SK-N-SH treated with all-trans-retinoic acid at 6 μM for 48 hours (cell line): ENCODE measurements at regions not wholly inside any gene's neighbourhood (a gene's known extent, or its start where the extent isn't known, plus 50 kb on each side); places are given as distances from the start of the nearest gene placed in this dataset.

Experiments
- CSDC2 ChIP-seq: fragments of 250-450 bp; sonication (Bioruptor Pico); IDR thresholded peaks from 2 replicates; pipeline ENCODE4 v1.5.0; 2020; ENCODE audit warnings: mild to moderate bottlenecking, moderate library complexity
- GLIS3 ChIP-seq: fragments of 250-450 bp; sonication (Bioruptor Pico); IDR thresholded peaks from 2 replicates; pipeline ENCODE4 v1.5.0; 2020; ENCODE audit warnings: mild to moderate bottlenecking, moderate library complexity
- ISL1 ChIP-seq: fragments of 250-450 bp; sonication (Bioruptor Pico); IDR thresholded peaks from 2 replicates; pipeline ENCODE4 v2.1.2; 2022; ENCODE audit warnings: mild to moderate bottlenecking, moderate library complexity
- PPARA ChIP-seq: fragments of 250-450 bp; sonication (Bioruptor Pico); IDR thresholded peaks from 2 replicates; pipeline ENCODE4 v1.5.0; 2020; ENCODE audit warnings: mild to moderate bottlenecking, borderline replicate concordance
- TCF4 ChIP-seq: fragments of 250-450 bp; sonication (Bioruptor Pico); IDR thresholded peaks from 2 replicates; pipeline ENCODE4 v1.8.0; 2021; ENCODE audit warnings: mild to moderate bottlenecking, moderate library complexity, borderline replicate concordance
- TOX ChIP-seq: fragments of 250-450 bp; sonication (Bioruptor Pico); IDR thresholded peaks from 2 replicates; pipeline ENCODE4 v1.8.0; 2021; ENCODE audit warnings: mild to moderate bottlenecking, moderate library complexity, borderline replicate concordance
- ZC3H10 ChIP-seq: fragments of 250-450 bp; sonication (Bioruptor Pico); IDR thresholded peaks from 2 replicates; pipeline ENCODE4 v1.5.1; 2021; ENCODE audit warnings: mild to moderate bottlenecking, moderate library complexity
- ZNF8 ChIP-seq: fragments of 450-650 bp; formaldehyde crosslinking; IDR thresholded peaks from 2 replicates; pipeline ENCODE4 v1.5.0; 2020; ENCODE audit warnings: mild to moderate bottlenecking, moderate library complexity
- TF ChIP-seq, protein P1 (sequence below): fragments of 250-450 bp; sonication (Bioruptor Pico); IDR thresholded peaks from 2 replicates; pipeline ENCODE4 v1.5.1; 2021; ENCODE audit warnings: mild to moderate bottlenecking, moderate library complexity
- TF ChIP-seq, protein P2 (sequence below): fragments of 250-450 bp; sonication (Bioruptor Pico); IDR thresholded peaks from 2 replicates; pipeline ENCODE4 v1.8.0; 2020; ENCODE audit warnings: mild to moderate bottlenecking, moderate library complexity, borderline replicate concordance
- TF ChIP-seq, protein P3 (sequence below): fragments of 250-450 bp; sonication (Bioruptor Pico); IDR thresholded peaks from 2 replicates; pipeline ENCODE4 v1.8.0; 2021; ENCODE audit warnings: low read depth, mild to moderate bottlenecking, moderate library complexity, borderline replicate concordance

DNA sequence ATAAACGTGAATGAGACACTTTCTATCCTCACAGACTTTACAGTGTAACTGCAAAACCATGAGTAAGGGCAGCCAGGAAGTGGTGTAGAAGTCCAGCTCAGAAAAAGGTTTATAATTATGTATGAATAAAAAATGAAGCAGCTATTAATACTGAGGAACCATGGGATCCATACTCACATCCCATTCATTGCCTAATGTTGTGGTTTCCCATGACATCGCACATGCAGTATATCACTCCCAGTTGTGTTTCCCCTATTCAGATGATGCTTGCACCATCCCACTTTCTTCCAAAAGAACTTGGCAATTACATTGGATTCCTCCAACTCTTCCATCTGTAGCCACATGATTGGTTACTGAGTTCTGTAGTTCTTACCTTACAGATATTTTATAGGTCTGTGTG is 74.5 kb upstream of the SEMA3D start:
- TF ChIP-seq GLIS3 (CRISPR knock-in tag): no peak
- TF ChIP-seq PPARA: no peak
- TF ChIP-seq ZC3H10 (CRISPR knock-in tag): no peak
- TF ChIP-seq, protein P1, sequence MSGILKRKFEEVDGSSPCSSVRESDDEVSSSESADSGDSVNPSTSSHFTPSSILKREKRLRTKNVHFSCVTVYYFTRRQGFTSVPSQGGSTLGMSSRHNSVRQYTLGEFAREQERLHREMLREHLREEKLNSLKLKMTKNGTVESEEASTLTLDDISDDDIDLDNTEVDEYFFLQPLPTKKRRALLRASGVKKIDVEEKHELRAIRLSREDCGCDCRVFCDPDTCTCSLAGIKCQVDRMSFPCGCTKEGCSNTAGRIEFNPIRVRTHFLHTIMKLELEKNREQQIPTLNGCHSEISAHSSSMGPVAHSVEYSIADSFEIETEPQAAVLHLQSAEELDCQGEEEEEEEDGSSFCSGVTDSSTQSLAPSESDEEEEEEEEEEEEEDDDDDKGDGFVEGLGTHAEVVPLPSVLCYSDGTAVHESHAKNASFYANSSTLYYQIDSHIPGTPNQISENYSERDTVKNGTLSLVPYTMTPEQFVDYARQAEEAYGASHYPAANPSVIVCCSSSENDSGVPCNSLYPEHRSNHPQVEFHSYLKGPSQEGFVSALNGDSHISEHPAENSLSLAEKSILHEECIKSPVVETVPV (CRISPR knock-in tag): no peak
- no peak for TF ChIP-seq CSDC2 (CRISPR knock-in tag)
- TF ChIP-seq TCF4 (CRISPR knock-in tag): no peak
- TF ChIP-seq, protein P2, sequence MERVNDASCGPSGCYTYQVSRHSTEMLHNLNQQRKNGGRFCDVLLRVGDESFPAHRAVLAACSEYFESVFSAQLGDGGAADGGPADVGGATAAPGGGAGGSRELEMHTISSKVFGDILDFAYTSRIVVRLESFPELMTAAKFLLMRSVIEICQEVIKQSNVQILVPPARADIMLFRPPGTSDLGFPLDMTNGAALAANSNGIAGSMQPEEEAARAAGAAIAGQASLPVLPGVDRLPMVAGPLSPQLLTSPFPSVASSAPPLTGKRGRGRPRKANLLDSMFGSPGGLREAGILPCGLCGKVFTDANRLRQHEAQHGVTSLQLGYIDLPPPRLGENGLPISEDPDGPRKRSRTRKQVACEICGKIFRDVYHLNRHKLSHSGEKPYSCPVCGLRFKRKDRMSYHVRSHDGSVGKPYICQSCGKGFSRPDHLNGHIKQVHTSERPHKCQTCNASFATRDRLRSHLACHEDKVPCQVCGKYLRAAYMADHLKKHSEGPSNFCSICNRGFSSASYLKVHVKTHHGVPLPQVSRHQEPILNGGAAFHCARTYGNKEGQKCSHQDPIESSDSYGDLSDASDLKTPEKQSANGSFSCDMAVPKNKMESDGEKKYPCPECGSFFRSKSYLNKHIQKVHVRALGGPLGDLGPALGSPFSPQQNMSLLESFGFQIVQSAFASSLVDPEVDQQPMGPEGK (CRISPR knock-in tag): no peak
- TF ChIP-seq, protein P3, sequence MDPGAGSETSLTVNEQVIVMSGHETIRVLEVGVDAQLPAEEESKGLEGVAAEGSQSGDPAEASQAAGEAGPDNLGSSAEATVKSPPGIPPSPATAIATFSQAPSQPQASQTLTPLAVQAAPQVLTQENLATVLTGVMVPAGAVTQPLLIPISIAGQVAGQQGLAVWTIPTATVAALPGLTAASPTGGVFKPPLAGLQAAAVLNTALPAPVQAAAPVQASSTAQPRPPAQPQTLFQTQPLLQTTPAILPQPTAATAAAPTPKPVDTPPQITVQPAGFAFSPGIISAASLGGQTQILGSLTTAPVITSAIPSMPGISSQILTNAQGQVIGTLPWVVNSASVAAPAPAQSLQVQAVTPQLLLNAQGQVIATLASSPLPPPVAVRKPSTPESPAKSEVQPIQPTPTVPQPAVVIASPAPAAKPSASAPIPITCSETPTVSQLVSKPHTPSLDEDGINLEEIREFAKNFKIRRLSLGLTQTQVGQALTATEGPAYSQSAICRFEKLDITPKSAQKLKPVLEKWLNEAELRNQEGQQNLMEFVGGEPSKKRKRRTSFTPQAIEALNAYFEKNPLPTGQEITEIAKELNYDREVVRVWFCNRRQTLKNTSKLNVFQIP: no peak
- no peak for TF ChIP-seq ISL1 (CRISPR knock-in tag)
- no peak for TF ChIP-seq TOX (CRISPR knock-in tag)
- TF ChIP-seq ZNF8 (CRISPR knock-in tag): no peak
